ENCODE measurements at regions not wholly inside any gene's neighbourhood (a gene's known extent, or its start where the extent isn't known, plus 50 kb on each side); places are given as distances from the start of the nearest gene placed in this dataset.
"Not testable (repeated sequence)": the region's sequence is repeated elsewhere in the genome, so short reads cannot be mapped to it uniquely, and the experiment has no call there.

DNA sequence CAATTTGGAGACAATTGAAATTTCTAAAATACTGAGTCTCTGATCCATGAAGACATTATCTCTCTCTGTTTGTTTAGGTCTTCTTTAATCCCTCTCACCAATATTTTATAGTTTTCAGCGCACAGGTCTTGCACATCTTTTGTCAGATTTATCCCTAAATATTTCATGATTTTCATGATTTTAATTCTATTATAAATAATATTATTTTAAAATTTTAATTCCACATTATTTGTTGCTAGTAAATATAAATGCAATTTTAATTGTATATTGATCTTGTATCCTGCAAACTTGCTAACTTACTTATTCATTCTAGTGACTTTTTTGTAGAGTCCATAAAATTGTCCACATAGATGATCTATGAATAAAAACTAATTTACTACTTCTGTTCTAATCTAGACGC is 112.6 kb upstream of the TNPO1 start:
- no peak overlapping the region for H3K27ac ChIP-seq (ENCODE audit: low read depth, low read length)

GRCh38 chr5:72702881-72703434 is 113.5 kb upstream of the TNPO1 start:
- ChIA-PET POLR2A (no interaction called here), CTCF (no interaction called here)
- H3K9me3 ChIP-seq (ENCODE audit: control insufficient read depth, insufficient read depth, low read length) = peaks cover 1% of the 10 kb centered on the region; the same call in 1 of the 2 replicates
- H3K27me3 ChIP-seq (ENCODE audit: control insufficient read depth, insufficient read depth, low read length) = peaks cover 17% of the 10 kb centered on the region
- no peak overlapping the region for H3K4me3 ChIP-seq (ENCODE audit: low read depth, low read length)
- no peak for TF ChIP-seq CTCF (IDR thresholded peaks at IDR 0.05; ENCODE audit: low read depth, low read length)
- H3K27ac ChIP-seq (ENCODE audit: low read depth, low read length) = no peak overlapping the region
- no peak for DNase-seq (ENCODE audit: low read depth, low spot score)

More for the DNA sequence above, 112.6 kb upstream of the TNPO1 start:
- H3K27me3 ChIP-seq (ENCODE audit: control insufficient read depth, insufficient read depth, low read length) = peaks cover 19% of the 10 kb centered on the region
- no peak for TF ChIP-seq CTCF (IDR thresholded peaks at IDR 0.05; ENCODE audit: low read depth, low read length)
- H3K9me3 ChIP-seq (ENCODE audit: control insufficient read depth, insufficient read depth, low read length) = peaks cover 7% of the 10 kb centered on the region
- ChIA-PET CTCF (no interaction called here), POLR2A (no interaction called here)
- no peak for DNase-seq (ENCODE audit: low read depth, low spot score)
- H3K4me3 ChIP-seq (ENCODE audit: low read depth, low read length) = no peak overlapping the region

GRCh38 chr5:72702105-72702504 is 114.4 kb upstream of the TNPO1 start:
- peaks cover 16% of the 10 kb centered on the region for H3K27me3 ChIP-seq (ENCODE audit: control insufficient read depth, insufficient read depth, low read length)
- CTCF ChIA-PET = not testable (repeated sequence)

GRCh38 chr5:72698481-72698880 is 118.0 kb upstream of the TNPO1 start:
- Histone ChIP-seq H3K9me3 (ENCODE audit: control insufficient read depth, insufficient read depth, low read length) (no peaks in the 10 kb centered on the region), H3K27ac (ENCODE audit: low read depth, low read length) (no peak overlapping the region), H3K4me3 (ENCODE audit: low read depth, low read length) (no peak overlapping the region), H3K27me3 (ENCODE audit: control insufficient read depth, insufficient read depth, low read length) (peaks cover 7% of the 10 kb centered on the region)
- POLR2A ChIA-PET = no interaction called here
- no peak for TF ChIP-seq CTCF (IDR thresholded peaks at IDR 0.05; ENCODE audit: low read depth, low read length)
- no peak for DNase-seq (ENCODE audit: low read depth, low spot score)
- CTCF ChIA-PET = no interaction called here

More at GRCh38 chr5:72702105-72702504, 114.4 kb upstream of the TNPO1 start:
- H3K4me3 ChIP-seq (ENCODE audit: low read depth, low read length); H3K9me3 ChIP-seq (ENCODE audit: control insufficient read depth, insufficient read depth, low read length); POLR2A ChIA-PET; H3K27ac ChIP-seq (ENCODE audit: low read depth, low read length); DNase-seq (ENCODE audit: low read depth, low spot score): not testable (repeated sequence)

DNA sequence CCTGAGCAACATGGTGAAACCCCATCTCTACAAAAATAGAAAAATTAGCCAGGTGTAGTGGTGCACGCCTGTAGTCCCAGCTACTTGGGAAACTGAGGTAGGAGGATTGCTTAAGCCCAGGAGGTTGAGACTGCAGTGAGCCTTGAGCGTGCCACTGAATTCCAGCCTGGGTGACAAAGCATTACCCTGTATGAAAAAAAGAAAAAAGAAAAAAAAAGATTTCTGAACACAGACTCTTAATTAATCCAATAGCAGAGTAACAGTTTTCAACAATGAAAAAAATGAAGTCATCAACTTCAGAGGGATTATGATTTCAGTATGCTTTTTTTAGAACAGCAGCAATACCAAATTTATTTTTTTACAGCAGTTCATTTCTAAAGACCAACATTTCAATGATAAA is 118.8 kb upstream of the TNPO1 start:
- H3K9me3 ChIP-seq (ENCODE audit: control insufficient read depth, insufficient read depth, low read length) = no peaks in the 10 kb centered on the region
- peaks cover 4% of the 10 kb centered on the region for H3K27me3 ChIP-seq (ENCODE audit: control insufficient read depth, insufficient read depth, low read length)
- H3K27ac ChIP-seq (ENCODE audit: low read depth, low read length) = no peak overlapping the region
- no peak for DNase-seq (ENCODE audit: low read depth, low spot score)
- no peak overlapping the region for H3K4me3 ChIP-seq (ENCODE audit: low read depth, low read length)
- no peak for TF ChIP-seq CTCF (IDR thresholded peaks at IDR 0.05; ENCODE audit: low read depth, low read length)
- ChIA-PET POLR2A (no interaction called here), CTCF (no interaction called here)

GRCh38 chr5:72695659-72696058 is 120.8 kb upstream of the TNPO1 start:
- CTCF ChIA-PET = no interaction called here
- no peak for TF ChIP-seq CTCF (IDR thresholded peaks at IDR 0.05; ENCODE audit: low read depth, low read length)
- no peak overlapping the region for H3K27ac ChIP-seq (ENCODE audit: low read depth, low read length)
- no peaks in the 10 kb centered on the region for H3K9me3 ChIP-seq (ENCODE audit: control insufficient read depth, insufficient read depth, low read length)
- no peak overlapping the region for H3K4me3 ChIP-seq (ENCODE audit: low read depth, low read length)
- DNase-seq (ENCODE audit: low read depth, low spot score) = no peak
- H3K27me3 ChIP-seq (ENCODE audit: control insufficient read depth, insufficient read depth, low read length) = peaks cover 2% of the 10 kb centered on the region
- POLR2A ChIA-PET = no interaction called here
